Stimulated activated CD8-positive, alpha-beta memory T cell treated with anti-CD3 and anti-CD28 coated beads, Interleukin-2, amount 100 ng/mL, for 48 hours (primary cell): ENCODE measurements at regions not wholly inside any gene's neighbourhood (a gene's known extent, or its start where the extent isn't known, plus 50 kb on each side); places are given as distances from the start of the nearest gene placed in this dataset.
"Not testable (repeated sequence)": the region's sequence is repeated elsewhere in the genome, so short reads cannot be mapped to it uniquely, and the experiment has no call there.

ENCODE experiments used
- DNase-seq, 2 donors: peaks; one replicate each; pipeline ENCODE4 v3.0.0-alpha.2; 2020; ENCODE audit warnings: low read depth in 2 of 2

DNA sequence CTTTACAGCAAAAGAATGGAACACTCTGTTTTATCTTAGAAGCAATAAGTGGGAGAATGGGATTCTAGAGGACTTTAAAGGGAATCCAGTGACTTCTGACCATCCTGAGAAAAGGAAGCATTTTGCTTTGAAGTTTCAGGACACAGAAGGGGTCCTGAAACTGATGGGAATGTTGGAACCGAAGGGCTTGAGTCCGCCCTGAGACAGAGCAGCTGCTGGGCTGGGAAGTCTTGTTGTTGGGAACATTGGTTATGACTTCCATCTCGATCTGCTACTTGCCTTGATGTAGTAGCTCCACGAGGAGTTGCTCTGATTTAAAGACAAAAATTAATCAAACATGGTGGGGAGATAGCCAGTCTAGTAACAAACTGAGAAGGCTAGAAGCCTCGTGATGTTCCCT, 177.6 kb downstream of the JCAD start:
- DNase-seq, result no peak

DNA sequence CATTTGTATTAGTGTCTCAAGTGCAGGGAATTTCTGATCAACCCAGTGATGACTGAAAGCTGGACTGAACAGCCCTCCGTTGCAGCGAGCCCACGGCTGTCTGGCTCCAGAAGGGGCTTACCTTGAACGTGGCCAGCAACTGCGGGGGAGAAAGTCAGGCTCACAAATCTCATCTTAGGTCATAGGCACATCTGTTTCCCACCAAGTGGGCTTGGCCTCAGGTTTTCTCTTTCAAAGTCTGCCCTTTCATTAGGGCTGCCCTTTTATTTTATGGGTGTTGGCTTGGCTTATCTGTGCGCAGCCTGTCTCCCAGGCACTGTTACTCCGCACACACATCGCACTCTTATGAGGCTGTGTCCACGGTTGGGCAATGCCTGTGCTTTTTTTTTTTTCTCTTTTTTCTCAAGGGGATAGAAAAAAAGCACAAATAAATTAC, 178.0 kb downstream of the JCAD start:
- no peak for DNase-seq

DNA sequence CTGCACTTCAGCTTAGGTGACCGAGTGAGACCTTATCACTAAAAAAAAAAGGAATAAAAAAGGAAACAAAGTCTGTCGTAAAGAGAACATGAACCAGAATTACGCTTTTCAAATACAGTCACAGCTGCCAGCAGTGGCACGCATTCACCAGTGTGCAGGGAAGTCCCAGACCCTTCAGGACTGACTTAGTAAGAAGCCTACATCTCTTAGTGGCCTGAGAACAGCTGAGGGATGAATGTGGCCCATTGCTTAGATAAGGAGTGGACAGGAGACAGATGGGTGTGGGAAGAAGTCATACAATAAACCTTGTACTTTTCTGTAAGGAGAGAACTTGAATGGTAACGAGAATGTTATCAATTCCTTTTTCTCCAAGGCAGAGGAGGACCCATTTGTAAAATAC, 178.5 kb downstream of the JCAD start:
- no peak for DNase-seq

DNA sequence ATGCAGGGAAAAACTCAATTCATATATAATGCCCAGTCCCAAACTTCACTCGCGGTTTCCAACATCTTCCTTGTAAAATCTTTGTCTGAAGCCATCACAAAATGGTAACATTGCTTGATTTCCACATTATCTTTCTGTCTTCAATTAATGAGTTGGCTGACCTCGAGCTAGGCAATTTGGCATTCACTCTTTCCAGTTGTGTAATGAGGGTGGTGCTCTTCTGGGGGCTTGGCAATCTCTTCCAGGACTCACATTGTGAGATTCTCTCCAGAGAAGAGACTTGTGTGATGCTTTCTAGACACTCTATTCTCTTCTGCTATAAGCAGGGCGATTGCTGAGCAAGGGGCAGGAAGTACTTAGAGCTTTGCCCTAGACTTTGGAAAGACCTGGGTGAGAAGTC, 179.5 kb downstream of the JCAD start:
- no peak for DNase-seq

DNA sequence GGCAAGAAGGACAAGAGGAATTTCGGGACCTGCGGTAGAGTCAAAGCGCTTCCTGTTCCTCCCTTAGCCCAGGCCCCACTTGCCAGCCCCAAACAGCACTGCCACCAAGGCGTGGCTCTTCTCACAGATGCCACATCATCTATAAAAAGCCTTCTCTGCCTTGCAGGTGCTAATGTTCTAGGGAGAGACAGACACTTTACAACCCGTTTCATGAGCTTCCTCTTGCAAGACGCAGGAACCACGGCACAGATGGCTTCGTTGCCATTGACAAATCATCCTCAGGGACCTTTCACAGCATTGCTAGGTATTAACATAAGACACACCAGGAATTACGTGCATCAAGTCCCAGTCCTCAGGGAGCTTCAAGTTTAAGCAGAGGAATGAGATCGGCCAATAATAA, 180.9 kb downstream of the JCAD start:
- DNase-seq, result no peak

DNA sequence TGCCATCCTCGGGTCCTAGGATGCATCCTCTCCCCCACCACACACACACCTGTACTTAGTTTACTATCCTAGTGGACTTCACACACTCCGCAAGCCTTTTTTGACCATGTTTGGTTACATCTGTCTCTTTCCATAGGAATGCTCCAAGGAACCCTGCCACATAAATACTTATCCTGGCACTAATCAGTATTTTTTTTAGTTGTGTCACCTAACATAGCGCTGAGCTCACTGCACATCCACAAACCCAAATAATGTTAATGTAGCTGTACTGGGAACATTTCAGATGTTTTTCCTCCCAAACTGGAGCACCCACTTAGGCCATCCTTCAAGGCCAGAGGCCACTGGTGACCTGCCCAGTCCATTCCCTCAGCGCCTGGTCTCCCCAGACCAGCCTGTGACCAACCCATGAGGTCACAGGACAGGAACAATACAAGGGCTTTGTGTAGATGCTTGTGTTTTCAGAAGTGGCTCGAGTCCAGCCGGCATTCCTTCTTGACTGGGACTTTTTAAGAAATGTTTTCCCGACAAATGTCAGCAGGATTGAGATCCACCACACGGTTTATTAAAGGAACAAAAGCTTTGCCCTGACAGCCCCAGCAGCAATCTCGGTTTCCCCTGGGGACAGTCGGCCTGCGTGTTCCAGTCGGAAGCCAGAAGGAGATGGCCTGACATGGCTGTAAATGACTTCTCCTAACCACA, 181.4 kb downstream of the JCAD start:
- DNase-seq, result no peak

DNA sequence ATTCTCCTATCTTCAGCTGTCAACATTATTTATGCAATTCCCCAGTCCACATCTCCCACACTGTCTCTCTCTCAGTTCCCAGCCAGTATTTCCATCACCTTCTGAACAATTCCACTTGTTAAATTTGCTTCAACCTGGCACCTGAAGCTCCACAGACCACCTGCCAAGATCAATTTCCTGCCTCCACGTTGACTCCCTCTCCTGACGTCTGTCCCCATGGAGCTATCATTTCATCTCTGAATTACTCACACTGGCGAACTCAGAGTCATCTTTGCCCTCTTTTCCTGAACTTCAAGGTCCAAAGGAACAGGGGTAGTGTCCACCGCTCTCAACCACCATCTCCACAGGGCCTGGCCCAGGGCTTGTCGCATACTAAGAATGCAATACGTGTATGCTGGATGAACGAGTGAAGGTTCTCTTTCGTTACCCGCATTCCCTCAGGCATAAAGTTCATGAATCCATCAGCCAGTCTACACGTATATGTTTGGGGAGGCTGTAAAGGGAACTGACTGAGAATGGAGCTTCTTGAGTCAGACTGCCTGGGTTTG, 183.3 kb downstream of the JCAD start:
- DNase-seq, result no peak

DNA sequence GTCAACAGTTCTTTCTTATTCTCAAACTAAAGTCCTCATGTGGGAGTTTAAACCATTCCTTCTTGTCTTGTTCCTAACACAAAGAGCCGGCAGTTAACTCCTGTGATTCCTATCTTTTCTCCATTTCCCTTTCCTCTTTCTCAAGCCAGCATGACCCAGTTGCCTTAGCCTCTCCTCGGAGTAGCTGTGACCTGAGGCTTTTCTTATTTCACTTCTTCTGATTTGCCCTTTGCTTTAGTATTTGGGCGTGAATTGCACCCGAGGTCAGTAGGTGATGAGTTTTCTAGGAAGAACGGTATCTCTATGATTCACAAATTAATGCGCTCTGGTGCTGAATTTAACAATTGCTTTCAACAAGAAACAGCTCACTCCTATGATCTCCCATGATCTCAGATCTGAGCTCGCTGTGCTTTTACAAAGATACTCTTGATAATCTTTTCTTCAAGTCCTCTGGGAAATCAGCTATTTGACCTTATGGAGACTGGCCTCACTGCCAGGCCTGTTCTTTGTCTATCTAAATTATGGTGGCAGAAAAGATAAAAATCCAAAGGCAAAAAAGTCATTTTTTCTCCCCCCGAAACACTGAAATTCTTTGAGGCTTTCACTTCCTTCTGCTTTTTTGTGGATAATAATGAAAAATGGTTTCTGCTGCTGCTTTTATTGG, 184.6 kb downstream of the JCAD start:
- no peak for DNase-seq

DNA sequence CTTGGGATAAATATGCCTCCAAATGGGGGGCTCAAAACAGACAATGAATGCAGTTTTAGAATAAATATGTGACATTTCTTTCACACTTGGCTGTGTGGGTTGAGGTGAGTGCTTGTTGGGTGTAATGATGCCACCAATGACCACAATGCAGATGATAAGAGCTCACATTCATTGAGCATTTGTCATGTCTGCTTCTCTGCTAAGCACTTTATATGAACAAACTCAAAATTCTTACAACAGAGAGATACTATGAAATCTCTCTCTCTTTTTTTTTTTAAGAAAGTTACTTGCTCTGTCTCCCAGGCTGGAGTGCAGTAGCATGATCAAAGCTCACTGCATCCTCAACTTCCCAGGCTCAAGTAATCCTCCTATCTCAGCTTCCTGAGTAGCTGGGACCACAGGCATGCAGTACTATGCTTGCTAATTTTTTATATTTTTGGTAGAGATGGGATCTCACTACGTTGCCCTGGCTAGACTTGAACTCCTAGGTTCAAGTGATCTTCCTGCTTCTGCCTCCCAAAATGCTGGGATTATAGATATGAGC, 185.4 kb downstream of the JCAD start:
- DNase-seq, result no peak

DNA sequence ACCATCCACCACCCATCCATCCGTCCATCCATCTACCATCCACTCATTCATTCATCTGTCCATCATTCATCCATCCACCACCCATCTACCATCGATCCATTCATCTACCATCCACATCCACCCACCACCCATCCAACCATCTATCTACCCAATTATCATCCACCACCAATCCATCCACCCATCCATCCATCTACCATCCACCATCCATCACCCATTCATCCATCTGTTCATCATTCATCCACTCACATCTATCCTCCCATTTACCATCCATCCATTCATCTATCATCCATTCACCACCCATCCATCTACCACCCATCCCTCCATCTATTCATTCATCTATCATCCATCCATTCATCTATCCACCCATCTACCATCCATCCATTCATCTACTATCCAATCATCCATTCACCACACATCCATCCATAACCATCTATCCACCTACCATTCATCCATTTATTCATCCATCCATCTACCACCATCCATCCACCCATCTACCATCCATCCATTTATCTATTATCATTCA, 188.8 kb downstream of the JCAD start:
- no peak for DNase-seq

DNA sequence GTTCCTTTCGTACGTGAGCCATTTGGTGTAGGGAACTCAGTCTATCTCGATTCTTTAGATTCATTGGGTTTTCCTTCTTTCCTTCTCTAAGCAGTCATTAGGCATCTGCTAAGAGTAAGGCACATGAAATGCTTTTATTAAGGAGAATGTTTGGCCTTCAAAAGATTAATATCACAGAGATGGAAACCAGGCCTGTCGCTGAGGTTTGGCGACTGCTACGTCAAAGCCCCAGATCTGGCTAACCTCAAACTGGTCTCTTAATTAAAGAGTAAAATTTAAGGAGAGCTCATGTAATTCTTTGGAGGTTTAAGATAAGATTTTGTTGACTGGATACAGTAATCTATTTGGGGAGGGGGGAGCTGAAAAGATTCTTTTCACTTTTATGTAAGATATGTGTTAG, 189.8 kb downstream of the JCAD start:
- DNase-seq, result no peak

DNA sequence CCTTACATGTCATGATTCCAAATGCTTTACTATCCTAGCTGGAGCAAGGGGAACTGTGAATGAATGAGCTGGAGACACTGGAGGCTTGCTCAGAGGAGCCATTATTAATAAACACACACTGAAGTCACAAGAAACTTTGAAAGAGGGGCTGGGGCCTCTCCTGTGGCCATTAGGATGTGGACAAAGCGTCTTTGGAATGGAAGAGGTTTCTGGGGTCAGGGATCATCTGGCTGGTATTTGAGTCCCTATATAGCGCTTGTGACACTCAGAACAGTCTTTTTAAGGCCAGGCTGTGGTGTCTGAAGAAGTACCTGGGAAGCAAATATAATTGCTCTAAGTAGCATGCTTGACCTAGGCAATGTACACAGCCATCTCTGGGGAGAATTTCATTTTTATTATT, 193.0 kb downstream of the JCAD start:
- DNase-seq, result no peak

DNA sequence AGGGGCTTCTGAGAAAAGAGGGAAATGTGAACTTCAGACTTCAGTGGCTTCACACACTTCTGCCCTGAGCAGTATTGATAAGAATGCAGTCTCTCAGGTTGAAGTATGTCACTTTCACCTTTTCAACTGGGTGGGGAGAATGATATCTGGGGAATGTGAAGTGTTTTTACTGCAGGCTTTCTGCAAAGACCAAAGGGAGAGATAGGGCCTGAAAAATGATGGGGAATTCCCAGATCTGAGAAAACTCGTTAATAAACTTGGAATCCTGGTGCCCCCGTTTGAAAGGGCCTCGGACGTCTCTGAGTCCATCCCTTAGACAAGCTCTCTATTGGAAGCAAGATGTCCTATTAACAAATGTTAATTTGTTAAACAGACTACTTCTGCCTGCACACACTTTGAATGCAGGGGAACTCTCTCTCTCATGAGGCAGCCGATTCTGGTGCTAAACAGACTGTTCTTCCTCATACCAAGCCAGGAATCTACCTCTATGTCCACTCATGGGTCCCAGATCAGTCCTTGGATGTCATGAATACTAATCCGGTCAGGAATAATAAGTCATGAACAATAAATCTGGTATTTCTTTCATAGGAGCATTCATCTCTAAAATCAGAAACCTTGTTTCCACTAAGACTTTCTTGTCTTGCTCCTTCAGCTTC, 193.6 kb downstream of the JCAD start:
- no peak for DNase-seq

DNA sequence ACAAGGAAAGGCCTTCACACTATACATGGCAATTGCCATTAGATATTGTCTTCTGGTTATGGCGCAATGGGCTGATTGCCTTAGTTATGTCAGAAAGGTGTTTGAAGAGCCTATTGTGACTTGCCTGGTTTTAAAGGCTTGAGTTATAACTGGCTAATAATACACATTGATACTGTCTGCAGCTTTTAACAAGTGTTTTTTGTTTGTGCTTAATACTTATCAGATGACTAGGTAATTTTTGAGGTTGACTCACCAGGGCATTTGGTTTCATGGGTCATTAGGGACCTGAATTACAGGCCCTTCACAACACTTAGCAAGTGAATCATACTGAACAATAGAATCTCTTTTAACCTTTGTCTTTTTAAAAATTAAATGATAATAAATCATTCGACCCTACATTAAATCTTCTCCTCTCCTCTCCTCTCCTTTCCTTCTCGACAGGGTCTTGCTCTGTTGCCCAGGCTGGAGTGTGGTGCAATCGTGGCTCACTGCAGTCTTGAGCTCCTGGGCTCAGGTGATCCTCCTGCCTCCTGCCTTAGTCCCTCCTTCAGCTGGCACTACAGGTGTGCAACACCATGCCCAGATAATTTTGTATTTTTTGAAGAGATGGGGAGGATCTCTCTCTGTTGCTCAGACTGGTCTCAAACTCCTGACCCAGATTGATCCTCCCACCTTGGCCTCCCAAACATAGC, 196.3 kb downstream of the JCAD start:
- no peak for DNase-seq

DNA sequence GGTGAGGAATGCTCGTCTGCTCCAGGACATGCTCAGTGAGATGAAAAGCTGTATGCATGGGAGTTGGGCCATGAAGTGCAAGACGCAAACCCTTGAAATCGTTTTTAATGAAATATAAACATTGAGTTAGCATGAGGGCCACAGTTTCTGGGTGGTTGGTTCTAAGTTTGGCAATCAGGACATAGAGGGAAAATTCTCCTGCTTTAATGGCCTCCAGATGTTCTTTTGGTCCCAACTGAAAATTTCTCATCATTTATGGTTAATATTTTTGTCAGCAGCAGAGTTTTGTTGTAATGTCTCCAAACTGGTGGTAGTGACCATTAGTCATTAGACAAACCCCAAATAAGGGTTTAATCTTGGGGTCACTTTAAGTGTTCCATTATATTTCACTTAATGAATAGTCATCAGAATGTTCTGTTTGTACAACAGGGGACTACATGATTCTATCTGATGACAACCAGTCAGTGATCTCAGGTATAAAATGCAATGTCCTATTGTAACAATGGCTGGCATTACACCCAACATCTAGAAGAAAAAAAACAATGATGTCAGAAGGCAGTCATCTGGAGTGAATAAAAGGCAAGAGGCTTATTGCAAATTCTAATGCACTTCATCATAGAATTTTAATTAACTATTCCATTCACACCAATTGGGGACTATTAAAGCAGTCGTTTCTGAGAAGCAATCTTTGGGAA, 197.4 kb downstream of the JCAD start:
- no peak for DNase-seq

DNA sequence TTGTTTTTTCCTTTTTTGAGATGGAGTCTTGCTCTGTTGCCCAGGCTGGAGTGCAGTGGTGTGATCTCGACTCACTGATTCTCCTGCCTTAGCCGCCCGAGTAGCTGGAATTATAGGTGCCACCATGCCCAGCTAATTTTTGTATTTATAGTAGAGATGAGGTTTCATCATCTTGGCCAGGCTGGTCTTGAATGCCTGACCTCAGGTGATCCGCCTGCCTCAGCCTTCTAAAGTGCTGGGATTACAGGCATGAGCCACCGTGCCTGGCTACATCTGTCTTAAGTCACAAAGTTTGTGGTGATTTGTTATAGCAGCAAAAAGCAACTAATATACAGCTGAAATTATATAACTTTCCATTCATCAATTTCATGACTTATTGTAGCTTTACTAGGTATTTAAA, 198.2 kb downstream of the JCAD start:
- DNase-seq, result not testable (repeated sequence)

DNA sequence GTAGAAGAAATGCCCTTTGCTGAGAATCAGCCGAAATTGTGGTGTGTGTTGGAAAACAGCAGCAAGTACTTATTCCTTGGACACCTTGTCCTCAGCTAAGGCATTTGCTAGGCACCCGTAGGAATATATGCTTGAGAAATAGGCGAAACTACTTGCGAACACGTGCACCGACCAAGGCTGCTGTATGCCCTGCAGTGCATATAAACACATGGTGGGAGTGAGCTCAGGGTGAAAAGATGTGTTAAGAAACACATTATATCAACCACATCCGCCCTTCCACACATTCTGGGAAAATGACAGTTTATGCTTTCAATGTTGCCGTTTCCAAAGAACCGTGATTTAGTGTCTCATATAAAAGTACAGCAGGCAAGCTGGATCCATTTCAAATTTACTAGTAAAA, 199.2 kb downstream of the JCAD start:
- DNase-seq, result no peak

DNA sequence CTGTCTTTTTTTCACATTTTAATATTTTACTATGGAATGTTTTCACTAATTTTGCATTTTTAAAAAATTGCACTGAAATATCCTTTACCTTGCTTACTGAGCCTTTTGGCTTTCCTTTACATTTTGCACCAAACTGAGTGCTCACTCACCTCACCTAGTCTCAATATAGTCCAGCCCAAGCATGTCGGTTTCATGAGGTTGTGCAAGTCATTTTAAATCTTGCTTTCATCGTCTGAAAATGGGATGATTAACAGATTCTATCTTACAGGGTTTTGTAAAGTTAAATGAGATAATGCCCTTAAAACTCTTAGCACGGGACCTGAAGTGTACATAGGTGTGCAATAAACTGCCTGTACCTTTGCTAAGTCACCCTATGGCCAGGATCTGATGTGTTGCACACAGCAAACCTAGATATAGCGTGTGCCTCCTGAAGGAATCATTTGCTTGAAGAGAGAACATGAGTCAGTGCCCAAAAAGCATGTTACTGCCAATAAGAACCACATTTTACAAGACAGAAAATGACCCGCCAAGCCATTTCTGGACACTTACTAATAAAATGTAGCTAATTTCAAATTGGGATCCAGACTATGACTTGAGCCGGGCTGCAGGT, 199.8 kb downstream of the JCAD start:
- DNase-seq, result no peak

DNA sequence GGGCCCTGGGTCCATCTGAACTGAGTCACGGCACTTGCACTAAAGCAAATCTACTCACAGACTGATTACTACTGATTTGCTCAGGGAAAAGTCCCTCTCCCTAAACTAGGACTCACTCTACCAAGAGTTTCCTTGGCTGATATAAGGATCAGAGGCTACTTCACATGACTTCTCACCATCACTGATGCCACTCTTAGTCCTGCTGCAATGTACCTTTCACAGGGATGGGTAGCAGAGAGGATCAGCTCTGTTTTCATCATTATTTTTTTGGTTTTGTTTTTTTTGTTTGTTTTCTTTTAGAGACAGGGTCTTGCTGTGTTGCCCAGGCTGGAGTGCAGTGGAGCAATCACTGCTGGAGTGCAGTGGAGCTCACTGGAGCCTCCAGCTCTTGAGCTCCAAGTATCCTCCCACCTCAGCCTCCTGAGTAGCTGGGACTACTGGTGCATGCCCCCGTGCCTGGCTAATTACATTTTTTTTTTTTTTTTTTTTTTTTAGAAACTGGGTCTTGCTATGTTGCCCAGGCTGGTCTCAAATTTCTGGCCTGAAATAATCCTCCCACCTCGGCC, 200.6 kb downstream of the JCAD start:
- no peak for DNase-seq
